ENCODE measurements at regions not wholly inside any gene's neighbourhood (a gene's known extent, or its start where the extent isn't known, plus 50 kb on each side); places are given as distances from the start of the nearest gene placed in this dataset.

GRCh38 chr4:14035076-14035475 is 407.6 kb upstream of the BOD1L1 start:
- no peak for DNase-seq (ENCODE audit: low read depth, low spot score)

DNA sequence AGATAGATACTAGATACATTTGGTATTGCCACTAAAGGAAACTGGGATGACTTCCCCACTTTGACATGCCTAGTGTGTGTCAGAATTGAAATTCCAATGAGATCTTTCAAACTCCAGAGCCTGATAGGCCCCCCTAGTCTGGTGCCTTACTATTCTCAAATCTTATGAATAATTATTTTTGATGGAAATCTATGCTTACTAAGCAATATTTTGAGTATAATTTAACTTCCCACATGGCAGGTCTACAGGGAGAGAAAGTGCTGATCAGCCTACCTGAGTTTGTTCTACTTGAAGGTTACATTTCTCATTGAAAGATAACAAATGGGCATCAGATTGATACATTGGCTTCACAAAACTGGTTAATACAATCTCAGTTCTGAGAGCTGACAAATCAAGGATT is 415.7 kb upstream of the BOD1L1 start:
- no peak for DNase-seq (ENCODE audit: low read depth, low spot score)

GRCh38 chr4:14046642-14047041 is 419.1 kb upstream of the BOD1L1 start:
- DNase-seq (ENCODE audit: low read depth, low spot score): no peak

GRCh38 chr4:14047840-14048239 is 420.3 kb upstream of the BOD1L1 start:
- no peak for DNase-seq (ENCODE audit: low read depth, low spot score)

GRCh38 chr4:14049946-14050345 is 422.4 kb upstream of the BOD1L1 start:
- no peak for DNase-seq (ENCODE audit: low read depth, low spot score)

DNA sequence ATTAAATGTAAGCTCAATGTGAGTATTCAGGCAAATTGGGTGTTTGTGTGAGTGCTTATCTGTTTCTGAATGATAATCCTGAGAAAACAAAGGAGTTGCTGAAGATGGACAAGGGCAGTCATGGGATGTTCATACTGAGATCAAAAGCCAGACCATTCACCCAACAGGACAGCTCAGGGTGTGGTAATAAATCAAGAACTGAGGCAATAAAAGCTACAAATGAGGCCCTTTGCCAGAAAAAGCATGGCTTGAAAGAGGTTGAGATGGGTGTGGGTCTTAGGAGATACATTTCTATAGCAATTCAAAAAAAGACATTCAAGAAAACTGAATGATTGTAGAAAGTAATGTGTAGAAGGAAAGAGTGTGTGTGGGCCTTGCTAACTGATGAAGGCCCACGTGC is 425.8 kb upstream of the BOD1L1 start:
- no peak for DNase-seq (ENCODE audit: low read depth, low spot score)

DNA sequence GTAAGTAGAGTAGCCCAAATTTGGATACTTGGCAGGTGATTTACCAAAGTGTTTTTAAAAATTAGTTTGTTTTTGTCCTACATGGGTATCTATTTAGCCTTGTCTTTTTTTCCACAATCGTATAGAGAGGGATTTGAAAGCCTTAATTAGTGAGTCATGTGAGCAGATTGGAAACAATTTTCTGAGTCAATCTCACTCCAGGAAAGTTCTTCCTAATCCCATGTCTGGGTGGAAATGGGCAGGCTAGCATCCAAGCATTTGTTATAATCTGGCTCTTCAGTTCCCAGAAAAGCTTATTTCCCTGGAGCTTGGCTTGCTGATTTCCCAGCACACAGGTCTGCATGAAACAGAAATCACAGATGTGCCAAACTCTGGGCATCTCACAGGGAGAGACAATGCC is 426.9 kb upstream of the BOD1L1 start:
- no peak for DNase-seq (ENCODE audit: low read depth, low spot score)

- DNase-seq (ENCODE audit: low read depth, low spot score): no peak
These were observed 431.5 kb upstream of the BOD1L1 start for GRCh38 chr4:14059006-14059405.

- DNase-seq (ENCODE audit: low read depth, low spot score): no peak
These were observed 437.5 kb upstream of the BOD1L1 start for GRCh38 chr4:14064984-14065383.

DNA sequence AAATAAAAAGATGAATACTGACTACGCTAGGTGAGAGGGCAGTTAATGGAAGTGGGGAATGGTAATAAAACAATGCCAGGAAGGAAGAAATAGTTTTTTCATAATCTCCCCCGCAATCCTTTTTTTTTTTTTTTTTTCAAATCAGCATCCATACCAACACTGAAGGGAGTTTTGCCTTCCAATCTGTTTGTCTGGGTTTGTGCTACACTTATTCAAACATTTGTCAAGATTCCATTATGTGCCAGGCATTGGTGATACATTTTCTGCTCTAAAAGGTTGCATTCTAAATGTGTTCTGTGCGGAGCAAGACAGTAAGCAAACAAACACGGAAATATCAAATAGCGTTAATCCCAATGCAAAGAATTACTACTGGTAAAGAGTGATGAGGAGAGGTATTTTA is 437.9 kb upstream of the BOD1L1 start:
- no peak for DNase-seq (ENCODE audit: low read depth, low spot score)

DNA sequence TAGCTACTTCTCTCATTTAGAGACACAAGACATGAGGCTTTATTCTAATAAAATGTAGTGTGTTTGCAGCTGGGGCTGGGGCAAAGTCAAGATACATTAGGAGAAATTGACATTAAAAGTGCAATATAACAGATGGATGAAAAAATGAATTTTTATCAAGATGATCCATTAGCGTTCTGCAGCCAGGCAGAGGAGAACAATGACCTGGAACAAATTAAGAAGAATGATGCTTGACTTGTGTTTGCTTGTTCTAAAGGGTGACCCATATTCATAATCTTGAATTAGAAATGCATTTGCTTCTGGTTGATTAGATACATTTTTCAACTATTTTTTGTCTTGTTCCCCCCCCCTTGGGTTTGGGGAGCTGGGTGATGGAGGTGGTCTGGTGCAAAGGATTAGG is 439.5 kb upstream of the BOD1L1 start:
- no peak for DNase-seq (ENCODE audit: low read depth, low spot score)

DNA sequence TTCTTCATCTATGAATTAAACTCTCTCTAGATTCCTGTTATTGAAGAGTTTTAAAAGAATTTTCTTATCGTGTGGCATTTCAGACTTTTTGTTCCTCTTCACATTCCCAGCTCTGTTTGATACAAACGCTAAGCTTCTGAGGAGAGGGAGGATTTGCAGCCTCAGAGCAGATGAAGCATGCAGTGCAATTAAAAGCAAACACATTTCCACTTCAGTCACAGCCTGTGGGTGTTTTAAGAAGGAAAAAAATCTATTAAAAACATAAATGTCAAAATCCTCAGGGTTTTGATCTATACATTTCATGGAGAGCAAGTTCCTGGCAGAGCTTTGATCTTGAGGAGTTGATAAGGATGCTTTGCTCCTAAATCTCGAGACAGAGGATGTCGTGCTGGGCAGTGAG is 442.4 kb upstream of the BOD1L1 start:
- DNase-seq (ENCODE audit: low read depth, low spot score): no peak

- DNase-seq (ENCODE audit: low read depth, low spot score): no peak
These were observed 442.9 kb upstream of the BOD1L1 start for GRCh38 chr4:14070289-14070880.

- DNase-seq (ENCODE audit: low read depth, low spot score): no peak
These were observed 445.0 kb upstream of the BOD1L1 start for GRCh38 chr4:14072506-14072905.

DNA sequence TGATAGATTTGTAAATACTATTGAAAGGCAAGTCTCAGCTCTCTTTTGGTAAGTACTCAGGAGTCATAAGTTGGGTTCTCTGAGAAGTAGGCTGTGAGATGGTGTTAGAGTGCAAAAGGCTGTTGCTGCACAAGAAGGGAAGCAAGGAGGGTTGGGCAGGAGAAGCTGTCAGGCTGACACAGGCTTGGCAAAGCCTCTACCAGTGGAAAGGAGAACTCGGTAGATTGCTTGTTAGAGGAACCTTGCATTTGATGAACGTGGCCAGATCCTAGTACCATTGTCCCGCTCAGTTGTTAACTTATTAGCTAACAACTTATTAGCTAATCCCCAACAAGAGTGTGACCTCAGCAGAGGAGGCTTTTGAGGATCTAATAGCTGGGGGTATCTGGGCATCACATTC is 449.3 kb upstream of the BOD1L1 start:
- no peak for DNase-seq (ENCODE audit: low read depth, low spot score)

GRCh38 chr4:14078326-14078725 is 450.8 kb upstream of the BOD1L1 start:
- no peak for DNase-seq (ENCODE audit: low read depth, low spot score)

- no peak for DNase-seq (ENCODE audit: low read depth, low spot score)
These were observed 452.1 kb upstream of the BOD1L1 start for GRCh38 chr4:14079601-14080000.

GRCh38 chr4:14083150-14083549 is 455.6 kb upstream of the BOD1L1 start:
- DNase-seq (ENCODE audit: low read depth, low spot score): no peak

DNA sequence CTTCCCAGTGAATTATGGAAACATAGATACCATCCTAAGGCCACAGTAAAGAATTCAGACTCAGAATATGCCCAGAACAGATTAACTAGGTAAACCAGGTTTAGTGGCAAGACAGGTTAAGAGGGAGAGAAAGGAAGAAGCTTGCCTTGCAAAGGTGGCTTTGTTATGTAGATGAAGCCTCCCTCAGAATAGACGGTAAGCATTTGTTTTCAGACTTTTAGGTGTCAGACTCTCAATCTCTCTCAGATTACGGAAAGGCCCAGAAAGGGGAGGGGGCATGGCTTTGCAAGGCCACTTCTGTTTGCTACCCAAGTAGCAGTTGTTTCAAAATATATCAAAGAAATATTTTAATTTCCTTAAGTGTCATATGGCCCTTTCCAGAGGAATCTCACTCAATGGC is 457.1 kb upstream of the BOD1L1 start:
- DNase-seq (ENCODE audit: low read depth, low spot score): no peak

- DNase-seq (ENCODE audit: low read depth, low spot score): no peak
These were observed 459.9 kb upstream of the BOD1L1 start for GRCh38 chr4:14087459-14087858.

DNA sequence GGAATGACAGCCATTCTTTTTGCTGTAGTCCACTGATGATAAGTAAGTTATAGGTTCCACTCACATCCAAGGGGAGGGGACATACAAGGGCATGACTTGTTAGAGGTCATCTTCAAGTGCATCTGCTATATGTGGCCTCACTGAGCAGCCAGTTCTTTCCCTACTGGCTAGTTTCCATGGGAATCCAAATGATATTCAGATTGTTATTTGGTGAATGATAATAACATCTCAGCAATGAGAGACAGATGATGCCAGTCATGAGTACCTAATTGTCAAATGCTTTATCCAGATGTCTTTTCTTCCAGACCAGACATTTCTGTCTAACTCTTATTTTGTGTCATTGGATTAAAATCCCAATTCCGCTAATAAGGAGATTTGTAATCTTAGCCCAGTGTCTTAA is 460.4 kb upstream of the BOD1L1 start:
- DNase-seq (ENCODE audit: low read depth, low spot score): no peak

- DNase-seq (ENCODE audit: low read depth, low spot score): no peak
These were observed 464.0 kb upstream of the BOD1L1 start for GRCh38 chr4:14091531-14091930.

DNA sequence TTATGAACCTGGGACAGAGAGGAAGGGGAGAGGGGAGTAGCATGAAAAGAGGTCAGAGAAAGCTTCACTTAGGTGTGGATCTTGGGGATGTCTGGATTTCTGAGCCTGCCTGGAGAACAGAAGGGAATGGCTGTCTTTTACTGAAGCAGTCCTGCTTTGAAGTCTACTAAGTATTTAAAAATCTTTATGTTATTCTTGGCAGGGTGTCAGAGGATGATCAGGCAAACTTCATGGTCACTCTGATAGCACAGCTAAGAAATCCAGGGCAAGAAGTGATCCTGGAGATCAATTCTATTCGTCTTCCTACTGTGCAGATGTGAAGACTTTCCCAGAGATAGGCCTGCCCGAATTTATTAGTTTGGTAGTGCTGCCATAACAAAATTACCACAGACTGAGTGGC is 464.4 kb upstream of the BOD1L1 start:
- no peak for DNase-seq (ENCODE audit: low read depth, low spot score)

- DNase-seq (ENCODE audit: low read depth, low spot score): no peak
These were observed 465.2 kb upstream of the BOD1L1 start for GRCh38 chr4:14092741-14093140.
